ENCODE measurements at regions not wholly inside any gene's neighbourhood (a gene's known extent, or its start where the extent isn't known, plus 50 kb on each side); places are given as distances from the start of the nearest gene placed in this dataset.

GRCh38 chr7:11895337-11895736 is 63.3 kb upstream of the THSD7A start:
- in situ Hi-C loops (cut with HindIII; ENCODE audit: low sequenced_read_pairs): no loop called here
- DNase-seq (ENCODE audit: low spot score): no peak

GRCh38 chr7:11896663-11897062 is 64.7 kb upstream of the THSD7A start:
- no peak for DNase-seq (ENCODE audit: low spot score)
- in situ Hi-C loops (cut with HindIII; ENCODE audit: low sequenced_read_pairs): no loop called here

DNA sequence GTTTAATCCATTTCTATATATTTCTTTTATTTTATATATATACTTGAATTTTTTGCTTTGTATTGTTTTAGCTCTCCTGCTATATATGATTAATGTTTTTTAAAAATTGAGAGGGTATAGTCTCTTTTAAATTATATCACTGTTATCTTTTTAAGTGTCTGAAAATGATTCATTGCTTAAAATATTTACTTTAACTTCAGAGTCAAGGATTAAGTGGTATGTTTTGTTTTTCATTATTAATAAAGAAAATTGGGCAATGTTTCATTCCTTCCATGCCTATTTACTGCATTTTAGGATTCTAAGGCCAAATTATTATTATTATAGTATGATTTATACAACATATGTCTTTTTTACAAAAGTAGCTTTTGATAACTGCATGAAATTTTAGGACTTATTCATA is 67.2 kb upstream of the THSD7A start:
- DNase-seq (ENCODE audit: low spot score): no peak
- in situ Hi-C loops (cut with HindIII; ENCODE audit: low sequenced_read_pairs): no loop called here

DNA sequence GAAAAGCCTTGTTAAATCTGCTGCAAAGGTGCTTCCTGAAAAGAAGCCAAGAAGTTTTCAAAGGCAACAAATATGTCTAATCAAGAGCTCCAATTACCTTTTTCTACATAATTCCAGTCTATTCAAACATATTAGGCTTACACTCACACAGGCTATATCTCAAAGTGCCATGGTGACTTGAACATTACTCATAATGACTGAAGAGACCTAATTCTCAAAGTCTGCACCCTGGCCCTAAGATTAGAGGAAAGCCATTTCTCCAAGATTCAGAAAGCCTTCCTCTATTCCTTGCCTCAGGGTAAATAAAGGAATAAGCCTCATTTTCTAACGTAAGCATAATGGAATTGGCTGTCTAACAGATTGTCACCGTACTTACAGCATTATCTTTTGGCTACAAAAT is 78.3 kb upstream of the THSD7A start:
- in situ Hi-C loops (cut with HindIII; ENCODE audit: low sequenced_read_pairs): no loop called here
- DNase-seq (ENCODE audit: low spot score): no peak

DNA sequence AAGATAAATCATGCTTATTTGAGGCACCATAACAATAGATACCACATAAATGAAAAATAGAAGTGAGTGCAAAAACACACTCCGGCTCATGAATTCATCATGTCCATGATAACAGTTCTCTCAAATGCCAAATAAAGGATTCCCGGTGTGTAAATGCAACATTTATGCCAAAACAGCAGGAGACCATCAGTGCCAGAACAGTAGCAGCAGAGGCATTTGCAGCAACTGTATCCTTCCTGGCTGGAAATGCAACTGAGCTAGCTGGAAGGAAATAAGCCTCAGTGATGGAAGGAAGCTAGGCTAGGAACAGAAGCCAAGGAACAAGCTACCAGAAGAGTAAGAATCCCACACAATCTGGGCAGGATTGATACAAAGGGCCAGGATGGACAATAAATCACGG is 79.9 kb upstream of the THSD7A start:
- in situ Hi-C loops (cut with HindIII; ENCODE audit: low sequenced_read_pairs): no loop called here
- no peak for DNase-seq (ENCODE audit: low spot score)

DNA sequence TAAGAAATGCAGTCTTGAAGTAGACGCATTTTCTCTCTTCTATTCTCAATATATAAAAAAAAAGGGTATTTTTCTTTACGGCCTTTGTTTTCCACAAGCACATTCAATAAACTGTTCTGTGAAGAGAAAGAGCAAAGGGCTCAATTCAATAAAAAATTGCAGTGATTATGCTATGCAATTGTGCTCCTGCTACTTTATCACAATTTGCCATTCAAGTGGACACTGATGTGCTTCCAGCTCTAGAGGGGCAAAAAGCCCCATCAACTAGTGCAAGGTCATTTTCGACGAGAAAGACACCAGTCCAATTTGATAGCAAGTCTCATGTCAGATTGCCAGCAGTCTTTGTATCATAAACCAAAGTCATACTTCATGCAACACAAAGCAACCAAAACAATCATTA is 82.6 kb upstream of the THSD7A start:
- DNase-seq (ENCODE audit: low spot score): no peak
- in situ Hi-C loops (cut with HindIII; ENCODE audit: low sequenced_read_pairs): no loop called here

DNA sequence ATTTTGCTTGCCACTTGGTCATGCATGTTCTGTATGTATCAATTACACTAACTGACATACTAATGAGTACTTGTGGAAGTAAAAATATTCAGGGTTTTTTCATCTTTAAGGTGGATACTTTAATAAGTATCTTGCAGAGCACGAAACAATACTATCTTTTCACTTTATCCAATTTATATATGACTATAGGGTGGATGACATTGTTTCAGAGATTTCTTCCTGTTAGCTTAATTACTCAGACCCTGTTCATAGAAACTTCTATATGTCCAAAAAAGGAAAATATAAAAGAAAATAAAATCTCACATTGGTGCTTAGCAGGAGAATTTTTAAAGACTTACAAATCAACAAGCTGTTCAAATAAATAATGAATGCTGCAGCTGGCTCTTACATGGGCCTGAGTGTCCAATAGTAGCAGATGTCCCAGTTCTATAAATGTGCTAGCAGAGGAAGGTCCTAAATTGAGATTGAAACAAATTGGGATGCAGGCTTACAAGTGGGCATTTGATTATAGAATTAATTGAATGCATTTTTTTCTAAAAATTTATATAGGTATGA is 91.5 kb upstream of the THSD7A start:
- peak; percentile 3 for DNase-seq (ENCODE audit: low spot score)
- in situ Hi-C loops (cut with HindIII; ENCODE audit: low sequenced_read_pairs): no loop called here

DNA sequence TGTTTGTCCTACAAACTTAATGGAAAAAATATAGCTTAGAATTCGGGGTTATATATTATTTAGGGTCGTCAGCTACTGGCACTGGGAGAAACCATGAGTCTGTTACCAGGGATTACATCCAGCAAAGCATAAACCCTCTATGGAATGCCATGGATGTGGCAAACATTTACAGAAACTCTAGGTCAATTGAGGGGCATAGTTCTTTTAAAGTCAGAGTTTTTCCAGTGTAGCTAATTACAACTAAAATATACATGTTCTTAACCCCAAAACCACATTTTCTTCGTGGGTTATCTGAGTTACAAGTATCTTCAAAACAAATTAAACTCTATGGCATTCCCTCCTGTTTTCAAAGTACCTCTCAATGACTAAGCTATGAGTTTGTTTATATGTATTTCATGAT is 99.3 kb upstream of the THSD7A start:
- no peak for DNase-seq (ENCODE audit: low spot score)
- in situ Hi-C loops (cut with HindIII; ENCODE audit: low sequenced_read_pairs): no loop called here

GRCh38 chr7:11934796-11935195 is 102.8 kb upstream of the THSD7A start:
- in situ Hi-C loops (cut with HindIII; ENCODE audit: low sequenced_read_pairs): no loop called here

GRCh38 chr7:11935905-11936304 is 103.9 kb upstream of the THSD7A start:
- no peak for DNase-seq (ENCODE audit: low spot score)
- in situ Hi-C loops (cut with HindIII; ENCODE audit: low sequenced_read_pairs): no loop called here

More at GRCh38 chr7:11934796-11935195, 102.8 kb upstream of the THSD7A start:
- DNase-seq (ENCODE audit: low spot score): no peak

GRCh38 chr7:11946794-11947193 is 114.8 kb upstream of the THSD7A start:
- in situ Hi-C loops (cut with HindIII; ENCODE audit: low sequenced_read_pairs): no loop called here

DNA sequence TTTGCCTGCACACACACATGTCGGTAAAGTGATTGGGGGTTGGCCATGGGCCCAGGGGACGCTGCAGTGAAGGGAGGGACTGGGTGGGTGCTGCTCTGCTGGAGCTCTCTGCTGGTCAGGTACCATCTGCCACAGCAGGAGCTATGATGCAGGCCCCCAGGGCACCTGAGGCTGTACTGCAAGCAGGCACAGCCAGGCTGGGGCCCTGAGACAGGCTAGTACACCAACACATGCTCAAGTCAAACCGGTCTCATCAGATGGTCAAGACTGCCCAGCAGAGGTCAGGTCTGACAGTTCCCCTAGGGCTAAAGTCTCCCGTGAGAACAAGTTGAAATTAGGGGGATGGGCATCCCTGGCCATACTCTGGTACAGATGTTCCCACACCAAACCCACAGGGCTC is 118.3 kb upstream of the THSD7A start:
- in situ Hi-C loops (cut with HindIII; ENCODE audit: low sequenced_read_pairs): no loop called here
- DNase-seq (ENCODE audit: low spot score): no peak

More at GRCh38 chr7:11946794-11947193, 114.8 kb upstream of the THSD7A start:
- DNase-seq (ENCODE audit: low spot score): no peak

DNA sequence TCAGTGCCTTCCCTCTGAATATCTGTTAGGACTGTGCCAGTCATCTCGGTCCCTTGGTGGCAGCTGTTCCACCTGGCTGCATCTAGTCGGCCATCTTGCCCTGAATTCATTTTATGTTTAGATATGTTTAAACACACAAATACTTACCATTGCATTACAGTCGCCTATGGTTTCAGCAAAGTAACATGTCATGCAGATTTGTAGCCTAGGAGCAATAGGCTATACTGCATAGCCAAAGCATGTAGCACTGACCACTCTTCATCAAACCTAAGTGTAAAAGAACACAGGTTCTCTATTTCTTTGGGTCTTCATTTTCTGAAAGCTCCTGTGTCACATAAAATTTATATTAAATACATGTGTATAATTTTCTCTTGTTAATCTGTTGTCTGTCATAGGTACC is 118.9 kb upstream of the THSD7A start:
- no peak for DNase-seq (ENCODE audit: low spot score)
- in situ Hi-C loops (cut with HindIII; ENCODE audit: low sequenced_read_pairs): no loop called here

DNA sequence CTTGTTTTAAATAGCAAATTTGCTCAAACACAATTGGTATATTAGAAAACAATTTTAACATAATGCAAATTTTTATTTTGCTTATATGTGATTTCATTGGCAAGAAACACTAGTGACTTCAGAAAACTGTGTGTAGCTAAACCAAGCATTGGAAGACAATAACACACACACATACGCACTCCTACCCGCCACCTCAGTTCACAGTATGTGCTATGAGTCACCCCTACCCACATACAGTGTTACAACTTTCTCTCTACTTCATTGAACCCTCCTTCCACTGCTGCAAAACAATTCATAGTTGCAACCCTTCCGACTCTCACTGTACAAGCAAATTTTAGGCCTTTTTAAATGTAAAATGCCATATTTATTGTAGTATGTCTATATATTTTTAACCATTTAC is 119.9 kb upstream of the THSD7A start:
- in situ Hi-C loops (cut with HindIII; ENCODE audit: low sequenced_read_pairs): no loop called here
- DNase-seq (ENCODE audit: low spot score): no peak

GRCh38 chr7:11952972-11953371 is 121.0 kb upstream of the THSD7A start:
- DNase-seq (ENCODE audit: low spot score): no peak
- in situ Hi-C loops (cut with HindIII; ENCODE audit: low sequenced_read_pairs): no loop called here

GRCh38 chr7:11956991-11957390 is 125.0 kb upstream of the THSD7A start:
- in situ Hi-C loops (cut with HindIII; ENCODE audit: low sequenced_read_pairs): no loop called here
- DNase-seq (ENCODE audit: low spot score): no peak

DNA sequence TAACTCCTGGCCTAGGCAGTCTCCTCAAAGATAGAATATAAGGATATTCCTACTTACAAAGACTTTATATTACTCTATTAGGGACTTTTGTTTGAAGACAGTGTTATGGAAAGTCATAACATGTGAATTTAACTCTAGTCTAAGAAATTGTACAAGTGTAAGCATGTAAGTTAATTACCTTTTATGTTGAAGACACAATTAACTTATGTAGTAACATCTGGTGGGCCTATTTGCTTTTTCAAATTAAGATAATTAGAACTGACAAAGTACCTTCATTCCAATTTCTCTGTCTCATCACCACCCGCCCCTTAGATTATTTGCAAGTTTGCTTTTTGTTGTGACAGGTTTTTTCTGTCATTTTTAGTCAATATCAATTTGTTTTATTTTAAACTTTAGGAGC is 126.0 kb upstream of the THSD7A start:
- in situ Hi-C loops (cut with HindIII; ENCODE audit: low sequenced_read_pairs): no loop called here
- DNase-seq (ENCODE audit: low spot score): no peak

DNA sequence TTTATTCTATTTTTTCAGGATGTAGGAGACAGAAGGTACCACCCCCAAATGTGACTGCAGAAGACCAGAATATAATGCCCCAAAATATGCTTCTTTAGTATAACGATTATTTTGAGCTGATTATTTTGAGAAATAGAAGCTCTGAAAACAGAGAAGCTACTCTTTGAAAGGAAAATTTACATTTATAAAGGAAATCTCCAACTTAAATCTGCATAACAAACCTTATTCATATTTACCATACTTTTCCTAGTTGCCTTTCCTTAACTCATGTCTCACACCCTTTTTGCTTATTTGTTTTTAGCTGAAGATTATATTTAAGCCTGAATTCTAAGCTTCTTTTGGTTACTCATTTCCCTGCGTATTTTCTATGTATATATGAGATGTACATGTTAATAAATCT is 127.1 kb upstream of the THSD7A start:
- no peak for DNase-seq (ENCODE audit: low spot score)
- in situ Hi-C loops (cut with HindIII; ENCODE audit: low sequenced_read_pairs): no loop called here

GRCh38 chr7:11960621-11961020 is 128.6 kb upstream of the THSD7A start:
- in situ Hi-C loops (cut with HindIII; ENCODE audit: low sequenced_read_pairs): no loop called here
- DNase-seq (ENCODE audit: low spot score): no peak

GRCh38 chr7:11969643-11970042 is 137.6 kb upstream of the THSD7A start:
- DNase-seq (ENCODE audit: low spot score): no peak
- in situ Hi-C loops (cut with HindIII; ENCODE audit: low sequenced_read_pairs): no loop called here

DNA sequence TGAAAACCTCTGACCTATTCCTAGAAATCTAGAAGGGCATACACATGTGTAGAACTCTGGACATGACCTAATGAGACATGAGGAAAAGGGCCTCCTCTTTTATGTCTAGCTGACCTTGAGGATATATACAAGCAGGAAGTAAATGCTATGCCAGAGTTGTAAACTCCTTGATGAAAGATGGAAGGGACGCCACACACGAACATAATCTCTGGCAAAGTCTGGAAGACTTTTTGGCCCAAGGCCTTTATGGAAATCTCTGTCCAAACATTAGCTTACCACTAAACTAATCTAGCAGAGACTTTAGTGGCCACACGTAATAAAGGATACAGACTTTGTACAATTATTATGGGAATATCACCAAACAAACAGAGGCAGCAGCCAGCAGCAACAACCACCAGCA is 138.1 kb upstream of the THSD7A start:
- DNase-seq (ENCODE audit: low spot score): no peak
- in situ Hi-C loops (cut with HindIII; ENCODE audit: low sequenced_read_pairs): no loop called here

DNA sequence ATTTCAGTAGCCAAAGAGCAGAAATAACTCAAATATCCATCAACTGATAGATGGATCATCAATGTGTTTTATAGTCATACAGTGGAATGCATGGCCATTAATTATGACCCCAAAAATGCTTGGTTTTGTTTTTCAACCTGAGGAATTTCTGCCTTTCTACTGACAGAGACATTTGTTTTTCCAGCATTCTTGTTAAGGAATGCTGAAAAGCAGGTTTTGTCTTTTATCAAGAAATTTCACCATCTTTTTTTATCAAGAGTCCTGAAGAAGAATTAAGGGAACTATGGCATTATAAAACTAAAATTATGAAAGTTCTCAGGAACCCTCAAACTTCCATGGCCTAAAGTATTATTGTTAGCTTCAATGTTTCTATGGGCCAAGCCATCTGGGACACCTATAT is 153.4 kb upstream of the THSD7A start:
- DNase-seq (ENCODE audit: low spot score): no peak
- in situ Hi-C loops (cut with HindIII; ENCODE audit: low sequenced_read_pairs): no loop called here
